SK-N-SH treated with all-trans-retinoic acid at 6 μM for 48 hours (cell line): ENCODE measurements at regions not wholly inside any gene's neighbourhood (a gene's known extent, or its start where the extent isn't known, plus 50 kb on each side); places are given as distances from the start of the nearest gene placed in this dataset.

Source experiments
- ATAC-seq: fragments of 200-7000 bp; cut with Tn5 transposase; 3 replicates; pipeline ENCODE4 v1.9.1; 2020; ENCODE audit warnings: mild to moderate bottlenecking, moderate library complexity
- ARNTL ChIP-seq: fragments of 450-650 bp; formaldehyde crosslinking; IDR thresholded peaks from 2 replicates; pipeline ENCODE4 v1.5.0; 2020; ENCODE audit warnings: low read depth, mild to moderate bottlenecking, moderate library complexity, borderline replicate concordance
- BACH2 ChIP-seq: fragments of 250-450 bp; sonication (Bioruptor Pico); IDR thresholded peaks from 2 replicates; pipeline ENCODE4 v1.9.0; 2021; ENCODE audit warnings: mild to moderate bottlenecking, borderline replicate concordance
- CREB5 ChIP-seq: fragments of 250-450 bp; sonication (Bioruptor Pico); IDR thresholded peaks from 2 replicates; pipeline ENCODE4 v1.5.1; 2020; ENCODE audit warnings: low read depth, mild to moderate bottlenecking, moderate library complexity
- CSDC2 ChIP-seq: fragments of 250-450 bp; sonication (Bioruptor Pico); IDR thresholded peaks from 2 replicates; pipeline ENCODE4 v1.5.0; 2020; ENCODE audit warnings: mild to moderate bottlenecking, moderate library complexity
- CSRNP3 ChIP-seq: fragments of 250-450 bp; sonication (Bioruptor Pico); IDR thresholded peaks from 2 replicates; pipeline ENCODE4 v1.5.1; 2021; ENCODE audit warnings: mild to moderate bottlenecking, moderate library complexity
- ESRRG ChIP-seq: fragments of 250-450 bp; sonication (Bioruptor Pico); IDR thresholded peaks from 2 replicates; pipeline ENCODE4 v1.6.1; 2021; ENCODE audit warnings: mild to moderate bottlenecking
- GLIS3 ChIP-seq: fragments of 250-450 bp; sonication (Bioruptor Pico); IDR thresholded peaks from 2 replicates; pipeline ENCODE4 v1.5.0; 2020; ENCODE audit warnings: mild to moderate bottlenecking, moderate library complexity
- ISL1 ChIP-seq: fragments of 250-450 bp; sonication (Bioruptor Pico); IDR thresholded peaks from 2 replicates; pipeline ENCODE4 v2.1.2; 2022; ENCODE audit warnings: mild to moderate bottlenecking, moderate library complexity
- OSR1 ChIP-seq: fragments of 250-450 bp; sonication (Bioruptor Pico); IDR thresholded peaks from 2 replicates; pipeline ENCODE4 v1.8.0; 2022; ENCODE audit warnings: moderate library complexity, mild to moderate bottlenecking, inconsistent platforms
- PATZ1 ChIP-seq: fragments of 250-450 bp; sonication (Bioruptor Pico); IDR thresholded peaks from 2 replicates; pipeline ENCODE4 v1.8.0; 2020; ENCODE audit warnings: mild to moderate bottlenecking, moderate library complexity, borderline replicate concordance
- PPARA ChIP-seq: fragments of 250-450 bp; sonication (Bioruptor Pico); IDR thresholded peaks from 2 replicates; pipeline ENCODE4 v1.5.0; 2020; ENCODE audit warnings: mild to moderate bottlenecking, borderline replicate concordance
- RARB ChIP-seq: fragments of 250-450 bp; sonication (Bioruptor Pico); IDR thresholded peaks from 2 replicates; pipeline ENCODE4 v1.8.0; 2021; ENCODE audit warnings: mild to moderate bottlenecking, moderate library complexity
- SNAI2 ChIP-seq: fragments of 250-450 bp; sonication (Bioruptor Pico); IDR thresholded peaks from 2 replicates; pipeline ENCODE4 v1.5.0; 2020; ENCODE audit warnings: mild to moderate bottlenecking, moderate library complexity
- TCF4 ChIP-seq: fragments of 250-450 bp; sonication (Bioruptor Pico); IDR thresholded peaks from 2 replicates; pipeline ENCODE4 v1.8.0; 2021; ENCODE audit warnings: mild to moderate bottlenecking, moderate library complexity, borderline replicate concordance
- TSHZ2 ChIP-seq: fragments of 250-450 bp; sonication (Bioruptor Pico); IDR thresholded peaks from 2 replicates; pipeline ENCODE4 v1.5.0; 2020; ENCODE audit warnings: mild to moderate bottlenecking, moderate library complexity
- ZC3H10 ChIP-seq: fragments of 250-450 bp; sonication (Bioruptor Pico); IDR thresholded peaks from 2 replicates; pipeline ENCODE4 v1.5.1; 2021; ENCODE audit warnings: mild to moderate bottlenecking, moderate library complexity
- ZFP3 ChIP-seq: fragments of 250-450 bp; sonication (Bioruptor Pico); IDR thresholded peaks from 2 replicates; pipeline ENCODE4 v1.5.0; 2020; ENCODE audit warnings: mild to moderate bottlenecking, moderate library complexity
- ZFP30 ChIP-seq: fragments of 450-650 bp; formaldehyde crosslinking; IDR thresholded peaks from 2 replicates; pipeline ENCODE4 v1.5.0; 2022; ENCODE audit warnings: mild to moderate bottlenecking, moderate library complexity
- ZNF70 ChIP-seq: fragments of 450-650 bp; formaldehyde crosslinking; IDR thresholded peaks from 2 replicates; pipeline ENCODE4 v1.5.0; 2020; ENCODE audit warnings: mild to moderate bottlenecking, moderate library complexity
- ZNF8 ChIP-seq: fragments of 450-650 bp; formaldehyde crosslinking; IDR thresholded peaks from 2 replicates; pipeline ENCODE4 v1.5.0; 2020; ENCODE audit warnings: mild to moderate bottlenecking, moderate library complexity

- TF ChIP-seq PATZ1 (CRISPR knock-in tag) = no peak
- TF ChIP-seq OSR1 (CRISPR knock-in tag) = no peak
- TF ChIP-seq ZFP30 (CRISPR knock-in tag) = no peak
- no peak for TF ChIP-seq ZNF70
- TF ChIP-seq CSRNP3 (CRISPR knock-in tag) = no peak
- no peak for TF ChIP-seq RARB
- no peak for TF ChIP-seq TSHZ2 (CRISPR knock-in tag)
- no peak for TF ChIP-seq ZNF8
- TF ChIP-seq PPARA (CRISPR knock-in tag) = no peak
- no peak for TF ChIP-seq GLIS3 (CRISPR knock-in tag)
- no peak for TF ChIP-seq ARNTL (CRISPR knock-in tag)
- TF ChIP-seq ZFP3 (CRISPR knock-in tag) = no peak
- no peak for TF ChIP-seq CSDC2 (CRISPR knock-in tag)
- TF ChIP-seq ZC3H10 (CRISPR knock-in tag) = no peak
- TF ChIP-seq CREB5 (CRISPR knock-in tag) = no peak
- no peak for TF ChIP-seq ISL1
- no peak for TF ChIP-seq ESRRG (CRISPR knock-in tag)
- TF ChIP-seq BACH2 (CRISPR knock-in tag) = no peak
- no peak for TF ChIP-seq TCF4 (CRISPR knock-in tag)
- no peak for ATAC-seq
Observed at GRCh38 chr2:49236316-49236715, 82.0 kb upstream of the FSHR start.

GRCh38 chr2:49226360-49226759 lies 72.0 kb upstream of the FSHR start:
- no peak for TF ChIP-seq CREB5 (CRISPR knock-in tag)
- TF ChIP-seq, all 23 proteins: peak for 0
- no peak for ATAC-seq

- ATAC-seq = no peak
- TF ChIP-seq ISL1 (no peak; the same call in 1 of the 2 replicates), GLIS3 (CRISPR knock-in tag) (no peak), SNAI2 (CRISPR knock-in tag) (no peak), ZFP3 (CRISPR knock-in tag) (no peak), OSR1 (CRISPR knock-in tag) (no peak), ARNTL (CRISPR knock-in tag) (no peak)
Observed at GRCh38 chr2:49225126-49225525, 70.8 kb upstream of the FSHR start.

- TF ChIP-seq TCF4 (CRISPR knock-in tag) (no peak), ZFP3 (CRISPR knock-in tag) (no peak), ISL1 (peak; percentile 61), RARB (no peak), SNAI2 (CRISPR knock-in tag) (no peak)
- no peak for ATAC-seq
Observed at GRCh38 chr2:49224426-49225010, 70.2 kb upstream of the FSHR start.
